Gastrocnemius medialis (tissue), 4 donors: ENCODE measurements at regions not wholly inside any gene's neighbourhood (a gene's known extent, or its start where the extent isn't known, plus 50 kb on each side); places are given as distances from the start of the nearest gene placed in this dataset.
A peak's percentile ranks its signal among the peaks of the same experiment; 100 is the strongest.

Experiments used
- ATAC-seq, 2 donors: fragments of 150-250 bp; one replicate each; pipeline ENCODE4 v1.9.1; 2016
- DNase-seq, 2 donors: peaks; one replicate each; pipeline ENCODE4 v3.0.0-alpha.2; 2019
- H3K27ac ChIP-seq, 4 donors: fragments of 200-600 bp; sonication (generic); 1 replicate in 1 of 4; 2 replicates in 3 of 4; pipeline ENCODE4 v1.5.1; 2016 to 2018; ENCODE audit warnings: mild to moderate bottlenecking in 2 of 4, moderate library complexity in 1 of 4
- H3K27me3 ChIP-seq, 3 donors: fragments of 200-600 bp; sonication (generic) in 2 of 3; 1 replicate in 1 of 3; 2 replicates in 2 of 3; pipeline versions ENCODE4 v1.5.1 to v1.6.0; 2016 to 2019; ENCODE audit warnings: mild to moderate bottlenecking in 1 of 3, moderate library complexity in 1 of 3
- H3K36me3 ChIP-seq, 2 donors: fragments of 200-600 bp; sonication (generic) in 1 of 2; one replicate each; pipeline ENCODE4 v1.5.1; 2017 to 2018
- H3K4me1 ChIP-seq, 2 donors: fragments of 200-600 bp; sonication (generic) in 1 of 2; one replicate each; pipeline ENCODE4 v1.5.1; 2016 to 2017; ENCODE audit warnings: mild to moderate bottlenecking in 2 of 2
- H3K4me3 ChIP-seq, 4 donors: fragments of 200-600 bp; sonication (generic) in 3 of 4; 1 replicate in 1 of 4; 2 replicates in 3 of 4; pipeline ENCODE4 v1.5.1; 2016 to 2019; ENCODE audit warnings: mild to moderate bottlenecking in 2 of 4
- H3K9me3 ChIP-seq, 3 donors: fragments of 200-600 bp; sonication (generic) in 2 of 3; 1 replicate in 1 of 3; 2 replicates in 2 of 3; pipeline ENCODE4 v1.5.1; 2016 to 2019
- CTCF ChIP-seq, 5 experiments: fragments of 450-650 bp in 3 of 5; fragments of 200-600 bp in 2 of 5; sonication (generic) in 2 of 5; IDR thresholded peaks in 4 of 5; conservative IDR thresholded peaks in 1 of 5; 1 replicate in 4 of 5; 2 replicates in 1 of 5; pipeline ENCODE4 v1.5.1; 2016 to 2019; ENCODE audit warnings: antibody characterized with exemption in 5 of 5, mild to moderate bottlenecking in 3 of 5, moderate library complexity in 3 of 5
- POLR2A ChIP-seq, 2 donors: fragments of 450-650 bp; IDR thresholded peaks; one replicate each; pipeline ENCODE4 v1.6.1; 2017; ENCODE audit warnings: antibody characterized with exemption in 2 of 2, mild to moderate bottlenecking in 2 of 2, moderate library complexity in 2 of 2
- in situ Hi-C, 4 donors: fragments of 200-750 bp; cut with MboI; loops; one replicate each; pipeline versions ENCODE4 v1.15.0 to v1.8.0; 2017; ENCODE audit warnings: low sequenced_read_pairs in 4 of 4
- intact Hi-C: fragments of 100-400 bp; cut with DNase I; formaldehyde crosslinking; loops from one replicate; pipeline ENCODE4 v1.15.1; 2023; ENCODE audit warnings: low total_unique reads

- intact Hi-C loops (no loop called here), in situ Hi-C loops (no loop called here)
- Histone ChIP-seq H3K4me3 (no peak overlapping the region), H3K27me3 (no peaks in the 10 kb centered on the region), H3K9me3 (peaks cover 0 to 7% (median 0%) of the 10 kb centered on the region in 3 donors), H3K4me1 (no peaks in the 10 kb centered on the region), H3K27ac (no peak overlapping the region), H3K36me3 (no peaks in the 10 kb centered on the region)
- TF ChIP-seq POLR2A (IDR thresholded peaks at IDR 0.05) = no peak
- no peak for TF ChIP-seq CTCF (IDR thresholded peaks at IDR 0.05 in 4 of 5, conservative IDR thresholded peaks at IDR 0.05 in 1 of 5)
- DNase-seq (no peak), ATAC-seq (no peak)
Measured at GRCh38 chr12:116425256-116426193, 133.7 kb upstream of the MAP1LC3B2 start.

GRCh38 chr12:116426391-116427136 lies 132.6 kb upstream of the MAP1LC3B2 start:
- no peaks in the 10 kb centered on the region for H3K27me3 ChIP-seq
- in situ Hi-C loops (no loop called here), intact Hi-C loops (no loop called here)
- no peaks in the 10 kb centered on the region for H3K4me1 ChIP-seq
- peak; percentile 64 to 66 for ATAC-seq
- DNase-seq = peak; percentile 39 to 56
- no peaks in the 10 kb centered on the region for H3K36me3 ChIP-seq
- H3K4me3 ChIP-seq = no peak overlapping the region
- TF ChIP-seq CTCF (IDR thresholded peaks at IDR 0.05 in 4 of 5, conservative IDR thresholded peaks at IDR 0.05 in 1 of 5) (no peak), POLR2A (IDR thresholded peaks at IDR 0.05) (no peak)
- no peak overlapping the region for H3K27ac ChIP-seq
- H3K9me3 ChIP-seq = peaks cover 0 to 7% (median 0%) of the 10 kb centered on the region in 3 donors

GRCh38 chr12:116427200-116427930 lies 131.8 kb upstream of the MAP1LC3B2 start:
- Histone ChIP-seq H3K4me3 (no peak overlapping the region), H3K27ac (no peak overlapping the region), H3K36me3 (no peaks in the 10 kb centered on the region), H3K4me1 (no peaks in the 10 kb centered on the region), H3K9me3 (no peaks in the 10 kb centered on the region), H3K27me3 (no peaks in the 10 kb centered on the region)
- DNase-seq (no peak), ATAC-seq (no peak)
- TF ChIP-seq CTCF (IDR thresholded peaks at IDR 0.05 in 4 of 5, conservative IDR thresholded peaks at IDR 0.05 in 1 of 5) (no peak), POLR2A (IDR thresholded peaks at IDR 0.05) (no peak)
- intact Hi-C loops = no loop called here
- in situ Hi-C loops = no loop called here

- ATAC-seq = no peak
Measured at GRCh38 chr12:116429826-116430360, 129.3 kb upstream of the MAP1LC3B2 start.

More at GRCh38 chr12:116429826-116430360, 129.3 kb upstream of the MAP1LC3B2 start:
- Histone ChIP-seq H3K4me3 (no peak overlapping the region), H3K36me3 (no peaks in the 10 kb centered on the region), H3K27ac (no peak overlapping the region), H3K4me1 (peaks cover 10 to 11% of the 10 kb centered on the region in 2 donors), H3K27me3 (peaks cover 0 to 3% (median 0%) of the 10 kb centered on the region in 3 donors), H3K9me3 (no peaks in the 10 kb centered on the region)
- TF ChIP-seq POLR2A (IDR thresholded peaks at IDR 0.05) = no peak
- no peak for TF ChIP-seq CTCF (IDR thresholded peaks at IDR 0.05 in 4 of 5, conservative IDR thresholded peaks at IDR 0.05 in 1 of 5)
- DNase-seq = no peak
- intact Hi-C loops (no loop called here), in situ Hi-C loops (no loop called here)
